NAMALWA (cell line): ENCODE measurements at regions not wholly inside any gene's neighbourhood (a gene's known extent, or its start where the extent isn't known, plus 50 kb on each side); places are given as distances from the start of the nearest gene placed in this dataset.

Source experiments
- DNase-seq: peaks from one replicate; pipeline ENCODE4 v3.0.0-alpha.2; 2015; ENCODE audit warnings: low spot score

DNA sequence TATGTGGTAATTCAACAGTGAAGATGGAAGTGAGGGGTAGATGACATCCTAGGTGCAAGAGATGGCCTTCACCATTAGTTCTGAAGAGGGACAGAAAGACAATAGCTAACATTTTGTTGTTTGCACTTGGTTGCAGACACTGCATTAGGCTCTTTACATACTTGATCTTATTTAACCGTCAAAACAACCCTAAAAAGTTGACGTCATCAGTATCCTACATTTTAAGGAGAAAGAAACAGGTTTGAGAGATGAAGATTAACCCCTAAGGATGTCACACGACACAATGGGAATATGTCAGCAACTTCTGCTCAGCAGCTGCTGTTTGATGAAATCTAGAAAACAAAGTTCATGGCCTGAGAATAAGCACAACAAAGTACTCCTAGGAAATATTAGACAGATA is 72.6 kb upstream of the MC3R start:
- DNase-seq: no peak

DNA sequence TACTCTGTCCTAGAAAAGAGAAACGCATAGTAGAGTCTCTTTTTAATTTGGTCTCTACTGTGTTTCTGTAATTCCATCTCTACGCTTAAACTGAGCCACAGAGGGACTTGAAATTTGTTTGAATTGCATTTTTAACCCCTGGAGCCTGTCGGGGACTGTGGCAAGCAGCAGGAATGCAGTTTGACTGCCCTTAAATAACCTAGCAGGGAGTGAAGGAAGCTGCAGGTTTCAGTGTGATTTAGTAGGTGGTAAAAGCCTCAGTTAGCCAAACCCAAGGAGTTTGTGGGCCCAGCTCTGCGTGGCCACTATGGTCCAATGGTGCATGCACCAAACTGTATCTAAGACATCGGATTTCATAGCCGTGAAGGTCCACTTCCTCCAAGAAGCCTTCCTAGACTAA is 70.3 kb upstream of the MC3R start:
- DNase-seq: no peak

DNA sequence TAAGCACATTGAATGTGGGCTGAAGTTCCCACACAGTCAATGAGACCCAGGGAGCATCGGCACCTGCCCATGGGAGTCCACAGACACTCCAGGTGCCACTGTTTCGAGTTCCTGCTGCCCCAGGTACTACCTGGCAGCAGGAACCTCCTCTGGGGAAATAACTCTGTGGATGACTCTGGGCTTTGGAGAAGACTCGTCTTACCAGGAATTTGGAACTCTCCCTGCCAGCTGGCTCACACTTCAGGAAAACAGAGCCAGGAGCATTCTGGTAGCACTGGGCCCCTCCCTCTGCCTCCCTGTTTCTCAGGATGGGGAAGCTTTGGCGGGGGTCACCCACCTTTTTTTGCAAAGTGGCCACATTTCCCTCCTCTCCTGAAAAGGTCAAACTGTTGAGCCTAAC is 69.5 kb upstream of the MC3R start:
- no peak for DNase-seq

GRCh38 chr20:56181583-56181982 is 66.9 kb upstream of the MC3R start:
- DNase-seq: no peak

DNA sequence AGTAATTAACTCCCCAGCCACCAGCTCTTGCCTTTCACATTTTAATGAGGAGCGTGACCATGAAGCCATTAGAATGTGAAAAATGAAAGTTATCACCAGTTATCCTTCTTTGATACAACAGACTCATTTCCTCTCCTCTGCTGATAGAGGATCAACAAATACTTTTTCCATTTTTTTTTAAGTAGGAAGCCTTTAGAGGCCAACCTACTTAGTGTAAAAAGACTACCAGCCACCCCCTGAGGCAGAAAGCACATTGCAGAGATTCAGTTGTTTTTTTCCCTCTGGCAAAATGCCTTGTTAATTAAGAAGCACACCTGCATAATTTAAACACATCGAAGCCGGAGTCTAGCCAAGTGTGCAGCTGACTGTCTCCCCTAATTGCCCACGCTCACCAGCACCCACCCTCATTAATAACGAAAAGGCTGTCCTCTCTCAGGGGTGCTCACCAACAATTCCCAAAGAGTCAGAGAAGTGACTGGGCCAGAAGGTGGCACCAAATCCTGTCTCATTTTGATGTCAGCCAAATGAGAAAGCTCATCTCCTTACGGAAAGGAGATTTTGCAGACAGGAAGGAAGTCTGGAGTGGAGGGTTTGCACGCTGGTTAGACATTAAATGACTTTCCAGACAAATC is 60.9 kb upstream of the MC3R start:
- no peak for DNase-seq

GRCh38 chr20:56194042-56194441 is 54.5 kb upstream of the MC3R start:
- DNase-seq: no peak

GRCh38 chr20:56195946-56196345 is 52.6 kb upstream of the MC3R start:
- no peak for DNase-seq
